Fibroblast of lung (primary cell): ENCODE measurements at regions not wholly inside any gene's neighbourhood (a gene's known extent, or its start where the extent isn't known, plus 50 kb on each side); places are given as distances from the start of the nearest gene placed in this dataset.

Experiments
- DNase-seq, 2 donors: peaks; one replicate each; pipeline versions ENCODE4 v3.0.0 to v3.0.0-alpha.2; 2010; ENCODE audit warnings: low read depth in 2 of 2
- H2AFZ ChIP-seq: 2 replicates; pipeline ENCODE4 v1.5.1; 2012; ENCODE audit warnings: low read length, control low read depth, inconsistent platforms
- H3K27ac ChIP-seq: 2 replicates; pipeline ENCODE4 v1.5.1; 2011; ENCODE audit warnings: low read length, control low read depth; ENCODE audit not compliant: insufficient read depth
- H3K27me3 ChIP-seq: 2 replicates; pipeline ENCODE4 v1.5.1; 2011; ENCODE audit warnings: mild to moderate bottlenecking, low read length; ENCODE audit not compliant: control insufficient read depth, insufficient read depth
- H3K36me3 ChIP-seq: 2 replicates; pipeline ENCODE4 v1.5.1; 2011; ENCODE audit warnings: low read length; ENCODE audit not compliant: control insufficient read depth, insufficient read depth
- H3K4me1 ChIP-seq: 2 replicates; pipeline ENCODE4 v1.5.1; 2011; ENCODE audit warnings: low read length; ENCODE audit not compliant: control insufficient read depth, insufficient read depth; ENCODE audit errors: extremely low read depth
- H3K4me2 ChIP-seq: 2 replicates; pipeline ENCODE4 v1.5.1; 2011; ENCODE audit warnings: low read length, control low read depth; ENCODE audit not compliant: insufficient read depth; ENCODE audit errors: extremely low read depth
- H3K4me3 ChIP-seq, 4 experiments: fragments of 200-600 bp in 1 of 4; sonication (generic) in 1 of 4; replicated peaks in 1 of 4; 2 replicates each; pipeline ENCODE4 v1.5.1; 2011 to 2016; ENCODE audit warnings: low read length in 4 of 4, low read depth in 3 of 4, mild to moderate bottlenecking in 3 of 4, control low read depth in 2 of 4, inconsistent platforms in 1 of 4, mixed read lengths in 1 of 4; ENCODE audit not compliant: insufficient read depth in 1 of 4; ENCODE audit errors: control extremely low read depth in 1 of 4
- H3K79me2 ChIP-seq: 2 replicates; pipeline ENCODE4 v1.5.1; 2012; ENCODE audit warnings: mild to moderate bottlenecking, low read length, inconsistent platforms; ENCODE audit not compliant: control insufficient read depth, insufficient read depth
- H3K9ac ChIP-seq: 2 replicates; pipeline ENCODE4 v1.5.1; 2011; ENCODE audit warnings: mild to moderate bottlenecking, low read length, control low read depth; ENCODE audit not compliant: insufficient read depth
- H3K9me3 ChIP-seq: 2 replicates; pipeline ENCODE4 v1.5.1; 2012; ENCODE audit warnings: low read depth, low read length; ENCODE audit not compliant: control insufficient read depth, insufficient read depth
- H4K20me1 ChIP-seq: 2 replicates; pipeline ENCODE4 v1.5.1; 2011; ENCODE audit warnings: low read length; ENCODE audit not compliant: control insufficient read depth, insufficient read depth; ENCODE audit errors: extremely low read depth
- CTCF ChIP-seq, 2 donors: IDR thresholded peaks in 1 of 2; conservative IDR thresholded peaks in 1 of 2; 1 replicate in 1 of 2; 2 replicates in 1 of 2; pipeline ENCODE4 v1.5.1; 2011 to 2012; ENCODE audit warnings: low read length in 2 of 2, control low read depth in 1 of 2, inconsistent platforms in 1 of 2, low read depth in 1 of 2, mild to moderate bottlenecking in 1 of 2
- EZH2 ChIP-seq: IDR thresholded peaks from 2 replicates; pipeline ENCODE4 v1.5.1; 2012; ENCODE audit warnings: low read length, control low read depth, mild to moderate bottlenecking; ENCODE audit errors: missing control alignments

GRCh38 chr5:68533051-68533450, 317.5 kb downstream of the PIK3R1 start:
- no peak for TF ChIP-seq CTCF (conservative IDR thresholded peaks at IDR 0.05 in 1 of 2, IDR thresholded peaks at IDR 0.05 in 1 of 2; ENCODE audit: low read depth in 1 of 2, low read length in 2 of 2)
- no peak for TF ChIP-seq EZH2
- peaks cover 6% of the 10 kb centered on the region for H3K4me1 ChIP-seq
- H2AFZ ChIP-seq, result no peak overlapping the region
- no peaks in the 10 kb centered on the region for H3K9me3 ChIP-seq
- H3K4me3 ChIP-seq, result no peak overlapping the region
- no peaks in the 10 kb centered on the region for H3K27me3 ChIP-seq
- no peaks in the 10 kb centered on the region for H4K20me1 ChIP-seq
- H3K79me2 ChIP-seq, result no peaks in the 10 kb centered on the region
- H3K36me3 ChIP-seq, result no peaks in the 10 kb centered on the region
- H3K27ac ChIP-seq, result no peak overlapping the region
- no peak overlapping the region for H3K9ac ChIP-seq
- DNase-seq, result no peak
- no peak overlapping the region for H3K4me2 ChIP-seq

- Histone ChIP-seq H3K9me3 (no peaks in the 10 kb centered on the region), H3K36me3 (no peaks in the 10 kb centered on the region), H3K4me3 (no peak overlapping the region), H3K4me1 (peaks cover 6% of the 10 kb centered on the region), H3K27ac (no peak overlapping the region), H3K4me2 (no peak overlapping the region), H2AFZ (no peak overlapping the region), H4K20me1 (no peaks in the 10 kb centered on the region), H3K79me2 (no peaks in the 10 kb centered on the region), H3K27me3 (no peaks in the 10 kb centered on the region), H3K9ac (no peak overlapping the region)
- no peak for TF ChIP-seq EZH2
- TF ChIP-seq CTCF (conservative IDR thresholded peaks at IDR 0.05 in 1 of 2, IDR thresholded peaks at IDR 0.05 in 1 of 2; ENCODE audit: low read depth in 1 of 2, low read length in 2 of 2), result no peak
- no peak for DNase-seq
Observed at GRCh38 chr5:68533571-68534084, 318.1 kb downstream of the PIK3R1 start.

GRCh38 chr5:68534131-68534940, 318.8 kb downstream of the PIK3R1 start:
- Histone ChIP-seq H3K27ac (no peak overlapping the region), H3K9ac (no peak overlapping the region), H3K4me2 (no peak overlapping the region), H4K20me1 (no peaks in the 10 kb centered on the region), H3K9me3 (no peaks in the 10 kb centered on the region), H3K4me3 (no peak overlapping the region), H3K27me3 (no peaks in the 10 kb centered on the region), H3K4me1 (peaks cover 6% of the 10 kb centered on the region), H3K79me2 (no peaks in the 10 kb centered on the region), H3K36me3 (no peaks in the 10 kb centered on the region), H2AFZ (no peak overlapping the region)
- TF ChIP-seq EZH2 (no peak), CTCF (conservative IDR thresholded peaks at IDR 0.05 in 1 of 2, IDR thresholded peaks at IDR 0.05 in 1 of 2; ENCODE audit: low read depth in 1 of 2, low read length in 2 of 2) (no peak)
- peak in 1 of 2 donors; percentile 56 for DNase-seq
